Transverse colon (tissue), 3 donors: ENCODE measurements at regions not wholly inside any gene's neighbourhood (a gene's known extent, or its start where the extent isn't known, plus 50 kb on each side); places are given as distances from the start of the nearest gene placed in this dataset.

Experiments
- POLR2A ChIP-seq: fragments of 450-650 bp; IDR thresholded peaks from one replicate; pipeline ENCODE4 v1.6.1; 2016; ENCODE audit warnings: antibody characterized with exemption, mild to moderate bottlenecking, moderate library complexity
- TF ChIP-seq, protein P1 (sequence below), 5 experiments: fragments of 200-600 bp in 3 of 5; fragments of 450-650 bp in 2 of 5; sonication (generic) in 3 of 5; IDR thresholded peaks; 1 replicate in 2 of 5; 2 replicates in 3 of 5; pipeline ENCODE4 v1.5.1; 2016 to 2017; ENCODE audit warnings: antibody characterized with exemption in 5 of 5, inconsistent platforms in 3 of 5, mild to moderate bottlenecking in 2 of 5, moderate library complexity in 1 of 5

DNA sequence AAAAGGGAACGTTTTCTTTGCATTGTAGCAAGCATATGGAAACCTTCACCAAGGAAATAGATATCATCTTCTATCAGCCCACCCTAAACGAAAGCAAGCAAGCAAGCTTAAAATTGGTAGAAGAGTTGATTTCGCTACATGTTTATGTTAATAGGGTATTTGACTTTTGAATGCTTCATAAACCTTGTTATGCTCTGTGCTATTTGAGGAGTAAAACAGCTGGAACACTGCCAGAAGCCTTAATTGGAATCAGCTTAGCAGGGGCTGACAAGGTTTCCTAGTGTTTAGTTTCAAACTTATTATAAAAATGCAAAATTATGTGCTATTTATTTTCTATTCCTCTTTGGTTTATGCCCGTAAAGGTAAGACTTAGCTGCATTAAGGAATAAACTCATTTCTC, 70.6 kb upstream of the LINC00305 start:
- TF ChIP-seq POLR2A: no peak
- TF ChIP-seq, protein P1, sequence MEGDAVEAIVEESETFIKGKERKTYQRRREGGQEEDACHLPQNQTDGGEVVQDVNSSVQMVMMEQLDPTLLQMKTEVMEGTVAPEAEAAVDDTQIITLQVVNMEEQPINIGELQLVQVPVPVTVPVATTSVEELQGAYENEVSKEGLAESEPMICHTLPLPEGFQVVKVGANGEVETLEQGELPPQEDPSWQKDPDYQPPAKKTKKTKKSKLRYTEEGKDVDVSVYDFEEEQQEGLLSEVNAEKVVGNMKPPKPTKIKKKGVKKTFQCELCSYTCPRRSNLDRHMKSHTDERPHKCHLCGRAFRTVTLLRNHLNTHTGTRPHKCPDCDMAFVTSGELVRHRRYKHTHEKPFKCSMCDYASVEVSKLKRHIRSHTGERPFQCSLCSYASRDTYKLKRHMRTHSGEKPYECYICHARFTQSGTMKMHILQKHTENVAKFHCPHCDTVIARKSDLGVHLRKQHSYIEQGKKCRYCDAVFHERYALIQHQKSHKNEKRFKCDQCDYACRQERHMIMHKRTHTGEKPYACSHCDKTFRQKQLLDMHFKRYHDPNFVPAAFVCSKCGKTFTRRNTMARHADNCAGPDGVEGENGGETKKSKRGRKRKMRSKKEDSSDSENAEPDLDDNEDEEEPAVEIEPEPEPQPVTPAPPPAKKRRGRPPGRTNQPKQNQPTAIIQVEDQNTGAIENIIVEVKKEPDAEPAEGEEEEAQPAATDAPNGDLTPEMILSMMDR (IDR thresholded peaks at IDR 0.05): no peak
